H9 (cell line): ENCODE measurements at regions not wholly inside any gene's neighbourhood (a gene's known extent, or its start where the extent isn't known, plus 50 kb on each side); places are given as distances from the start of the nearest gene placed in this dataset.

ENCODE experiments used
- DNase-seq: peaks from one replicate; pipeline ENCODE4 v3.0.0-alpha.2; 2017
- H2AFZ ChIP-seq: one replicate; pipeline ENCODE4 v1.6.1; 2013; ENCODE audit warnings: mild to moderate bottlenecking, low read length, control low read depth, moderate library complexity
- H2AK5ac ChIP-seq: 2 replicates; pipeline ENCODE4 v1.6.1; 2013; ENCODE audit warnings: low read length, control low read depth, mixed read lengths; ENCODE audit not compliant: insufficient read length
- H2BK120ac ChIP-seq: one replicate; pipeline ENCODE4 v1.6.1; 2013; ENCODE audit warnings: low read depth, mild to moderate bottlenecking, low read length, control low read depth, inconsistent platforms; ENCODE audit not compliant: poor library complexity, severe bottlenecking
- H2BK12ac ChIP-seq: 2 replicates; pipeline ENCODE4 v1.6.1; 2013; ENCODE audit warnings: low read length, control low read depth, mixed read lengths, low read depth; ENCODE audit not compliant: insufficient read length
- H2BK15ac ChIP-seq: 2 replicates; pipeline ENCODE4 v1.6.1; 2013; ENCODE audit warnings: low read depth, low read length, control low read depth
- H2BK20ac ChIP-seq: one replicate; pipeline ENCODE4 v1.6.1; 2013; ENCODE audit warnings: low read depth, mild to moderate bottlenecking, low read length, control low read depth, inconsistent platforms; ENCODE audit not compliant: poor library complexity, severe bottlenecking
- H2BK5ac ChIP-seq: 2 replicates; pipeline ENCODE4 v1.6.1; 2013; ENCODE audit warnings: low read length, control low read depth, mixed read lengths; ENCODE audit not compliant: insufficient read length
- H3K14ac ChIP-seq: 2 replicates; pipeline ENCODE4 v1.6.1; 2013; ENCODE audit warnings: low read length, control low read depth; ENCODE audit not compliant: insufficient read depth
- H3K18ac ChIP-seq: 2 replicates; pipeline ENCODE4 v1.6.1; 2013; ENCODE audit warnings: low read depth, mild to moderate bottlenecking, mixed read lengths, low read length, control low read depth; ENCODE audit not compliant: insufficient read length
- H3K23ac ChIP-seq: 2 replicates; pipeline ENCODE4 v1.6.1; 2013; ENCODE audit warnings: low read length, control low read depth, mixed read lengths, low read depth; ENCODE audit not compliant: insufficient read length
- H3K23me2 ChIP-seq: 2 replicates; pipeline ENCODE4 v1.6.1; 2013; ENCODE audit warnings: low read depth, mild to moderate bottlenecking, mixed read lengths, low read length, control low read depth; ENCODE audit not compliant: insufficient read length, poor library complexity, severe bottlenecking
- H3K27ac ChIP-seq: 2 replicates; pipeline ENCODE4 v1.5.1; 2013; ENCODE audit warnings: low read length, control low read depth, mixed read lengths, low read depth; ENCODE audit not compliant: insufficient read length
- H3K27me3 ChIP-seq: 2 replicates; pipeline ENCODE4 v1.6.1; 2013; ENCODE audit warnings: low read length, control low read depth, inconsistent platforms; ENCODE audit not compliant: insufficient read depth
- H3K4ac ChIP-seq: 2 replicates; pipeline ENCODE4 v1.6.1; 2013; ENCODE audit warnings: low read depth, mild to moderate bottlenecking, control low read depth, inconsistent platforms, low read length, moderate library complexity
- H3K4me1 ChIP-seq: 2 replicates; pipeline ENCODE4 v1.6.1; 2013; ENCODE audit warnings: low read length, control low read depth, inconsistent platforms; ENCODE audit not compliant: insufficient read depth
- H3K4me2 ChIP-seq: 2 replicates; pipeline ENCODE4 v1.6.1; 2013; ENCODE audit warnings: low read length, control low read depth, mixed read lengths; ENCODE audit not compliant: insufficient read length, insufficient read depth
- H3K56ac ChIP-seq: 2 replicates; pipeline ENCODE4 v1.6.1; 2013; ENCODE audit warnings: low read depth, mild to moderate bottlenecking, mixed read lengths, low read length, control low read depth; ENCODE audit not compliant: insufficient read length
- H3K79me1 ChIP-seq: 2 replicates; pipeline ENCODE4 v1.6.1; 2013; ENCODE audit warnings: low read depth, mild to moderate bottlenecking, moderate library complexity, low read length, control low read depth, inconsistent platforms; ENCODE audit not compliant: insufficient read depth, poor library complexity, severe bottlenecking
- H3K79me2 ChIP-seq: 2 replicates; pipeline ENCODE4 v1.6.1; 2013; ENCODE audit warnings: low read length, control low read depth, inconsistent platforms; ENCODE audit not compliant: insufficient read depth
- H3K9ac ChIP-seq: 2 replicates; pipeline ENCODE4 v1.6.1; 2013; ENCODE audit warnings: low read length, control low read depth, mixed read lengths; ENCODE audit not compliant: insufficient read length; ENCODE audit errors: extremely low read depth
- H3K9me3 ChIP-seq: one replicate; pipeline ENCODE4 v1.6.1; 2013; ENCODE audit warnings: low read depth, low read length, inconsistent platforms; ENCODE audit not compliant: control insufficient read depth
- H3T11ph ChIP-seq: one replicate; pipeline ENCODE4 v1.6.1; 2013; ENCODE audit warnings: mild to moderate bottlenecking, low read length, control low read depth, inconsistent platforms
- H4K20me1 ChIP-seq: one replicate; pipeline ENCODE4 v1.6.1; 2013; ENCODE audit not compliant: control insufficient read depth, insufficient read length, insufficient read depth
- H4K5ac ChIP-seq: 2 replicates; pipeline ENCODE4 v1.6.1; 2013; ENCODE audit warnings: low read depth, mild to moderate bottlenecking, mixed read lengths, low read length, control low read depth; ENCODE audit not compliant: insufficient read length
- H4K8ac ChIP-seq: replicated peaks from 2 replicates; pipeline ENCODE4 v1.6.1; 2013; ENCODE audit warnings: low read length, control low read depth, mixed read lengths, low read depth; ENCODE audit not compliant: insufficient read length
- H4K91ac ChIP-seq: 2 replicates; pipeline ENCODE4 v1.6.1; 2013; ENCODE audit warnings: low read depth, mild to moderate bottlenecking, moderate library complexity, mixed read lengths, low read length, control low read depth; ENCODE audit not compliant: insufficient read length
- H3K27ac Mint-ChIP-seq, 3 experiments: 2 replicates in 2 of 3; 3 replicates in 1 of 3; pipeline ENCODE4 v1.8.0; 2020 to 2021; ENCODE audit warnings: mixed read lengths in 3 of 3, mild to moderate bottlenecking in 1 of 3, moderate library complexity in 1 of 3
- H3K27me3 Mint-ChIP-seq: 2 replicates; pipeline ENCODE4 v1.8.0; 2021; ENCODE audit warnings: low read depth, mild to moderate bottlenecking, moderate library complexity, mixed read lengths
- H3K36me3 Mint-ChIP-seq, 3 experiments: 2 replicates in 2 of 3; 3 replicates in 1 of 3; pipeline ENCODE4 v1.8.0; 2020 to 2021; ENCODE audit warnings: low read depth in 3 of 3, mixed read lengths in 3 of 3; ENCODE audit not compliant: insufficient read depth in 1 of 3
- H3K4me1 Mint-ChIP-seq, 2 experiments: 2 replicates each; pipeline ENCODE4 v1.8.0; 2020; ENCODE audit warnings: mixed read lengths in 2 of 2
- H3K4me3 Mint-ChIP-seq, 2 experiments: 2 replicates in 1 of 2; 3 replicates in 1 of 2; pipeline ENCODE4 v1.8.0; 2020 to 2021; ENCODE audit warnings: mild to moderate bottlenecking in 2 of 2, mixed read lengths in 2 of 2, moderate library complexity in 1 of 2
- H3K9me3 Mint-ChIP-seq, 2 experiments: 2 replicates in 1 of 2; 3 replicates in 1 of 2; pipeline ENCODE4 v1.8.0; 2020; ENCODE audit warnings: mild to moderate bottlenecking in 2 of 2, mixed read lengths in 2 of 2, moderate library complexity in 1 of 2
- CTCF ChIP-seq: fragments of 200-600 bp; sonication (generic); conservative IDR thresholded peaks from 3 replicates; pipeline ENCODE4 v1.8.0; 2021; ENCODE audit warnings: antibody characterized with exemption, mild to moderate bottlenecking
- WGBS: extraction: QIAGEN DNeasy Blood & Tissue Kit; methylation state at CpG from one replicate; pipeline ENCODE4 v1.1.7; 2013; ENCODE audit warnings: missing lambda C conversion rate, low lambda C conversion rate, mixed read lengths; ENCODE audit not compliant: insufficient read length; ENCODE audit errors: extremely low coverage; 5-methylcytosine and 5-hydroxymethylcytosine counted together

GRCh38 chr21:16773206-16773605 lies 739.6 kb upstream of the CXADR start:
- no peak overlapping the region for H3K4ac ChIP-seq
- no peak overlapping the region for H4K5ac ChIP-seq
- H4K8ac ChIP-seq: no peak overlapping the region
- H2BK5ac ChIP-seq: no peak overlapping the region
- Mint-ChIP-seq H3K9me3 (no peaks in the 10 kb centered on the region), H3K4me3 (no peak overlapping the region), H3K36me3 (no peaks in the 10 kb centered on the region), H3K27ac (no peak overlapping the region), H3K4me1 (peaks cover 12 to 14% of the 10 kb centered on the region in 2 experiments), H3K27me3 (no peaks in the 10 kb centered on the region)
- H2AFZ ChIP-seq: no peak overlapping the region
- no peak overlapping the region for H4K91ac ChIP-seq
- no peak overlapping the region for H3K23ac ChIP-seq
- H3K4me2 ChIP-seq: no peak overlapping the region
- no peak overlapping the region for H2BK20ac ChIP-seq
- H2AK5ac ChIP-seq: no peak overlapping the region
- H2BK12ac ChIP-seq: no peak overlapping the region
- no peaks in the 10 kb centered on the region for H3K23me2 ChIP-seq
- H3K9ac ChIP-seq: no peak overlapping the region
- H3K79me1 ChIP-seq: no peaks in the 10 kb centered on the region
- H3K27me3 ChIP-seq: no peaks in the 10 kb centered on the region
- no peak overlapping the region for H3K18ac ChIP-seq
- no peak overlapping the region for H2BK120ac ChIP-seq
- no peak overlapping the region for H3T11ph ChIP-seq
- DNase-seq: no peak
- no CpG with 5 or more reads among the region's 1 CpG for WGBS
- H3K14ac ChIP-seq: no peak overlapping the region
- no peak for TF ChIP-seq CTCF
- H2BK15ac ChIP-seq: no peak overlapping the region
- no peaks in the 10 kb centered on the region for H3K9me3 ChIP-seq
- no peaks in the 10 kb centered on the region for H3K79me2 ChIP-seq
- no peaks in the 10 kb centered on the region for H3K4me1 ChIP-seq
- no peaks in the 10 kb centered on the region for H4K20me1 ChIP-seq
- H3K27ac ChIP-seq: no peak overlapping the region
- no peak overlapping the region for H3K56ac ChIP-seq
